ENCODE measurements at regions not wholly inside any gene's neighbourhood (a gene's known extent, or its start where the extent isn't known, plus 50 kb on each side); places are given as distances from the start of the nearest gene placed in this dataset.
A peak's percentile ranks its signal among the peaks of the same experiment; 100 is the strongest.

GRCh38 chr9:95667789-95668188 lies 151.0 kb upstream of the PTCH1 start:
- no peak for DNase-seq (ENCODE audit: low spot score)

GRCh38 chr9:95666785-95667155 lies 150.0 kb upstream of the PTCH1 start:
- DNase-seq (ENCODE audit: low spot score), result no peak

GRCh38 chr9:95666096-95666784 lies 149.5 kb upstream of the PTCH1 start:
- DNase-seq (ENCODE audit: low spot score), result no peak

DNA sequence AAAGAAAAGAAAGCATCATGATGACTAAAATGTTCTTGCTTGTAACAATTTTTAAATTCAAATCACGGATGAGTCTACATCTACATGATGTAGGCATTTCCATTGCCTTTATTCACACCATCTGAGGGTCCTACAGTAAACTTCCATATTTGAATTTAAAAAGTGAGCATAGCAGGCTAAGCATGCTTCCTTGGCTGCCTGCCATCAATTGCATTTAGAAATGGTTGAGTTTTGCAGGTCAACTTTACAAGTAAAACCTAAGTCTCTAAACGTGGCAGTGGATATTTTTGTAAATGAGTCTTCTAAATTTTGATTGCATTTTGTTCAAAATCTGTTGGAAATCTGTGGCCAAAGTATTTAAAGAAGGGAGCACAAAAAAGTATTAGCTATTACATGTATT lies 136.5 kb upstream of the PTCH1 start:
- no peak for DNase-seq (ENCODE audit: low spot score)

DNA sequence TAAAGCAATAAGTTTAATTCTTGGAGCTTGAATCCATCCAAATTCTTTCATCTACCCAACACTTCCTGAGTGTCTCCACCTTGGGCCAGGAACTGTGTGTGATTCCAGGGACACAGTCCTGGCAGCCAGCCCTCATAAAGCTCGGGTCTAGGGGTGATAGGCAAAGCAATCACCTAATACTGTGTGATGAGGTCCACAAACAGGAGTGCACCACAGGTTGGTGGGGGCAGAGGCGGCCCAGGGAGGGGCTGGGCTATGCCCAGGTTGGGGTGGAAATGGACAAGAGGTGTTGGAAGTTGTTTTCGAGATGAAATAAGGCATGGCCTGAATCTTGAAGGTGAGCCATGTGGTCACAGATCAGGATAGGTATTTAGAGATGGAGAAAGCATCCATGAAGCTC lies 133.9 kb upstream of the PTCH1 start:
- no peak for DNase-seq (ENCODE audit: low spot score)

GRCh38 chr9:95649801-95650213 lies 133.0 kb upstream of the PTCH1 start:
- no peak for DNase-seq (ENCODE audit: low spot score)

DNA sequence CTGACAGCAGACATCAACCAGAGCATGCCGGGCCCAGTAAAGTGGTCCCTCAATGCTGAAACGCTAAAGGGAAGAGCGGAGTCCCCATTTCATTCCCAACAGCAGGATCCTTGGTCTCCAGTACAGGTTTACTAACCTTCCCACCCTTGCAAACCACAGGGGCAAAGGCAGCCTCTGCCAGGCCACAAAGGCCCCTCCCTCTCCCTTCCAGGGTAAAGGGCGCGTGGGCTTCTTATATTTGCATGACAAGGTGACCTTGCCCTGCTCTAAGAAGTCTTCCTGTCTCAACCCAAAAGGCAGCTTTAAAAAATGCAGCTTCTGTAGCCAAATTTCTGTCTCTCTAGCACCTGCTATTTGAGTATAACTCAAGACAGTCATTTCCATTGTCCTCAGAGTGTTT lies 131.5 kb upstream of the PTCH1 start:
- no peak for DNase-seq (ENCODE audit: low spot score)

DNA sequence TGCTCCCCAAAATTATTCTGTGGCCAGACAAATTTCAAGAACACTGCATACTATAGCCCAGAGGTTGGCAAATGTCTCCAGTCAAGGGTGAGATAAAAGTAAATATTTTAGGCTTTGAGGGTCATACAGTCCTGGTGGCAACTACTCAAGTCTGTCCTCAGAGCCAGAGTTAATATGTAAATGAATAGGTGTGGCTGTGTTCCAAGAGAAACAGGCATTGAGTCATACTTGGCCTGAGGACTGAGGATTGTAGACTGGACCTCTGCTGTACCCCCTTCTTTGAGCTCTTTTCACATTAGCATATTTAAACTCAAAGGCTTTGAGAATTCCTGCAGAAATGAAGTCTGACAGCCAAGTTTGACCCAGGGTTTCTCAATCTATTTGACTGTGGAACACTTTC lies 129.2 kb upstream of the PTCH1 start:
- no peak for DNase-seq (ENCODE audit: low spot score)

DNA sequence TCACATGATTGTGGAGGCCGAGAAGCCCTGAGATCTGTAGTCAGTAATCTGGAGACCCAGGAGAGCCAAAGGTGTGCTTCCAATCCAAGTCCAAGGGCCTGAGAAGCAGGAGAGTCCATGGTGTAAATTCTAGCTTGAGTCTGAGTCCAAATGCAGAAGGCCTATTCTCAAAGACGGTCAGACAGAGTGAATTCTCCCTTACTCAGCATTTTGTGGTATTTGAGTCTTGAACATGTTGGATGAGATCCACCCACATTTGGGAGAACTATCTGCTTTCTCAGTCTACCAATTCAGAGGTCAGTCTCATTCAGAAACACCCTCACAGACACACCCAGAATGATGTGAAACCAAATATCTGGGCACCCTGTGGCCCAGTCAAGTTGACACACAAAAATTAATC lies 128.8 kb upstream of the PTCH1 start:
- no peak for DNase-seq (ENCODE audit: low spot score)

- no peak for DNase-seq (ENCODE audit: low spot score)
Observed at GRCh38 chr9:95644377-95644776, 127.6 kb upstream of the PTCH1 start.

GRCh38 chr9:95643619-95644018 lies 126.8 kb upstream of the PTCH1 start:
- DNase-seq (ENCODE audit: low spot score), result no peak

DNA sequence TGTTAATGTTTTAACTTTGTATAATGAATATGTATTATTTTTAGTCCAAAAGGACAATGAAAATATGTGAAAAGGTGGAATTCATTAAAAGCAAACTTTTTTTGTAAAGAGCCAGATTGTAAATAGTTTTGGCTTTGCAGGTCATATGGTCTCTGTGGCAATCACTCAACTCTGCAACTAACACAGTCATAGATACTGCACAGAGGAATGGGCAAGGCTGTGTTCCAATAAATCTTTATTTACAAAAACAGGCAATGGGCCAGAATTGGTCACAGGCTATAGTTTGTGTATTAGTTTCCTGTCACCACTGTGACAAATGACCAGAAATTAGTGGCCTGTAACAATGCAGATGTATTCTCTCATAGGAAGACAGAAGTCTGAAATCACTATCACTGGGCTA lies 125.4 kb upstream of the PTCH1 start:
- no peak for DNase-seq (ENCODE audit: low spot score)

- DNase-seq (ENCODE audit: low spot score), result no peak
Observed at GRCh38 chr9:95641586-95641985, 124.8 kb upstream of the PTCH1 start.

- DNase-seq (ENCODE audit: low spot score), result no peak
Observed at GRCh38 chr9:95640336-95640735, 123.6 kb upstream of the PTCH1 start.

DNA sequence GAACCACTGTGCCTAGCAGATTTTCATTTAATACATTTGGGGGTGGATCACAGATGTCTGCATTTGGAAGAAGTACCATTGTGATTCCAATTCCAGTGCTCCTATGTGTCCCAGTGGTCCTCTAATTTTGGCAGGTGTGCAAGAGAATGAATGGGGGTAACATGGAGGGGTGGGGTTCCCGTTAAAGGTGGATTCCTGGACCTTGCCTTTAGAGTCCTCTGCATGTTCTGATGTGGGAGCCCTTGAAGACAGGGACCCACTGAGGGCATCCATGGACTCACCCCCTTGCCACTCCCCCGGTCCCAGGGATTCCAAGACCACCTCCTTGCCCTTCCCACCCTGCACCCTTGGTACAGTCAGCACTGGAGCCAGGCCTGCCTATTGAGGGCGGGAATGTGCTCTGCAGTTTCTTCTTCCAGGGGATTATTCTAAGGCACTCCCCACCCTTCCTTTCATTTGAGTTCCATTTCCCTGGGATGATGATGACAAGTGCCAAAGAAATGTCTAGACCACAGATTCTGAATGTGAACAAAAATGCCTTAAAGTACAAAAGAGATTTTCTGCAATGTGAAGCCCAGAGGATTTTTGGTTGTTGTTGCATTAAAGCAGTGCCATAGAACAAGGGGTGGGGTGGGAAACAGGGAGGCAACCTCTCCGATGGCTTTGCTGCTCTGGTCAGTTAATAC lies 119.4 kb upstream of the PTCH1 start:
- DNase-seq (ENCODE audit: low spot score), result no peak

GRCh38 chr9:95634536-95634935 lies 117.8 kb upstream of the PTCH1 start:
- DNase-seq (ENCODE audit: low spot score), result no peak

GRCh38 chr9:95634114-95634513 lies 117.3 kb upstream of the PTCH1 start:
- DNase-seq (ENCODE audit: low spot score), result no peak

GRCh38 chr9:95629585-95629984 lies 112.8 kb upstream of the PTCH1 start:
- no peak for DNase-seq (ENCODE audit: low spot score)

GRCh38 chr9:95627802-95628201 lies 111.0 kb upstream of the PTCH1 start:
- no peak for DNase-seq (ENCODE audit: low spot score)

DNA sequence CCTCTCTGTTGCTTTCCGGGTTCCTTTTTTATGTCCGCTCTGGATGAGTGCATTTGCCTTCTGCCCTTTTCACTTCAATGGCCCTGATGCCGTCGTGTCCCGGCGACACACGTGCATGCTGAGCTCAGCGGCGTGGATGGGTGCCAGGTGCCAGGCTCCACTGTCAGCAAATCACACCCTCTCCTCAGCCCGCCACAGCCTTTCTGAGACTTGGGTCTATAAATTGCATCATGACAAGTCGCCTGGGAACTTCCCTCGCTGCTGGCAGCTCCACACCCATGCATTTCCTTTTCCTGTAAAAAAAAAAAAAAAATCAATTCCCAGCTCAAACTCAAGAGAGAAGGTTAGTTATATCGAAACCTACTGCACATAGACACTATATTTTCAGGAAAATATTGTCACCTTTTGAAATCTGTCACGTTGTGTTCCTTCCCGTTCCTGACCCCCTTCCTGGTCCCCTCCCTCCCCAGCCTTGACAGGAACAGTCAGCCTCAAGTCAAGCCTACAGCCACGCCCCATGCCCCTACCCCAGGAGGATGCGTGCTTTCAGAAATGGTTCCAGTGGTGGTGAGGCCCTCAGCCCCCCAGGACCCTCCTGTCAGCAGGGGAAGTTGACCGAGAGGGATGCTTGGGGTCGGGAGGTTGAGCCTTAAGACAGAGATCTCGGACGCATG lies 110.3 kb upstream of the PTCH1 start:
- peak; percentile 4 for DNase-seq (ENCODE audit: low spot score)

- no peak for DNase-seq (ENCODE audit: low spot score)
Observed at GRCh38 chr9:95626341-95626740, 109.6 kb upstream of the PTCH1 start.

DNA sequence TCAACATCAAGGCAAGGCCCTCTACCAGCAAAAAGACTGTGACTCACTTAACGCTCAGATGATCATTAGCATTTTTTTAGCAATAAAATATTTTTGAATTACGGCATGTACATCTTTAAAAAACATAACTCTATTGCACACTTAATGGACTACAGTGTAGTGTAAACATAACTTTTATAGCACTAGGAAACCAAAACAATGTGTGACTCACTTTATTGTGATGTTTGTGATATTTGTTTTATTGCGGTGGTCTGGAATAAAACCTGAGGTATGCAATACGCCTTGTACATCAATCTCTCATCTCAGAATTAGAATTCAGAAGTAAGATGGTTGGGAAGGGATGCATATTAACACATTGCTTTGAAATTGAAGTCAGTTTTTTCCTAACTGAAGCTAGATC lies 106.9 kb upstream of the PTCH1 start:
- DNase-seq (ENCODE audit: low spot score), result no peak

DNA sequence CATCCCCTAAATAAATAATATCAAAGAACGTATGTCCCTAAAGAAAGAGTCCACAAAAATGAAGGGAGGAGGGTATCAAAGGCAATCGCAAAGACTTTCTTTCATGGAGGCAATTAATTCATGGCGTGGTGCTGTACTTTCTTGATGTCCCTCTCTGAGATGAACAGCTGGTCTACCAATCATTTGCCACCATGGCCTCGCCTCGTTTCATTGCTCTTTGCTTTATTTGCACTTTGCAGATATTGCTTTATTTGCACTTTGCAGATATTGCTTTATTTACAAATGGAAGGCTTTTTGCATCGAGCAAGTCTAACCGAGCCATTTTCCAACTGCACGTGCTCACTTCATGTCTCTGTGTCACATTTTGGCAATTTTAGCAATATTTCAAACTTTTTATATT lies 104.0 kb upstream of the PTCH1 start:
- DNase-seq (ENCODE audit: low spot score), result no peak

DNA sequence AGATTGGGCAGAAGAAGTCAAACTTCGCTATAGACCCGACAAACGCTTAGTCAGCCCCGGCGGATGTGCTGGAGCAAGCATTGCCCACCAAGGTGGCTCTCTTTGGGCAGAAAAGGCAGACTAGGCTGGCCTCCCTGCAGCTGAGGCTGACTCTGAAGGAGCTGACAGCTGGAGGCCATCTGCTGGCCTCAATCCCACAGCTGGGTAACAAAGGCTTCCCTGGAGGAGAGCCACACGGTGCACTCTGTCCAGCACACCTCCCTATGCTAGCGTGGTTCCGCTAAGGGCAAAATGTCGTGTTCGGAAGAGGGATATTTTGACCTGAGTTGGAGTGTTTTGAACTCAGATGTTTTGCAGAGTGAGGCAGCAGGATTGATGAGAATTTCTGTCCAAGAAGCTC lies 103.5 kb upstream of the PTCH1 start:
- DNase-seq (ENCODE audit: low spot score), result no peak

Data from pons (tissue), 1 donor.